HG02943 (cell line): ENCODE measurements at regions not wholly inside any gene's neighbourhood (a gene's known extent, or its start where the extent isn't known, plus 50 kb on each side); places are given as distances from the start of the nearest gene placed in this dataset.

Source experiments
- ATAC-seq: cut with Tn5 transposase; IDR thresholded peaks from one replicate; pipeline ENCODE4 v1.9.1; 2021; ENCODE audit warnings: mild to moderate bottlenecking, low read depth, moderate library complexity; ENCODE audit not compliant: unreplicated experiment

- ATAC-seq: no peak
Observed at GRCh38 chr13:109537584-109537983, 248.8 kb downstream of the IRS2 start.

- no peak for ATAC-seq
Observed at GRCh38 chr13:109533350-109533749, 253.0 kb downstream of the IRS2 start.

GRCh38 chr13:109529964-109530363, 256.4 kb downstream of the IRS2 start:
- no peak for ATAC-seq

GRCh38 chr13:109521719-109522118, 264.7 kb downstream of the IRS2 start:
- ATAC-seq: no peak

- ATAC-seq: no peak
Observed at GRCh38 chr13:109517517-109517916, 268.9 kb downstream of the IRS2 start.

- ATAC-seq: no peak
Observed at GRCh38 chr13:109516186-109516585, 270.2 kb downstream of the IRS2 start.

GRCh38 chr13:109510013-109510412, 276.4 kb downstream of the IRS2 start:
- no peak for ATAC-seq

GRCh38 chr13:109509154-109509900, 277.1 kb downstream of the IRS2 start:
- no peak for ATAC-seq

- ATAC-seq: no peak
Observed at GRCh38 chr13:109500146-109500773, 286.1 kb downstream of the IRS2 start.

- ATAC-seq: no peak
Observed at GRCh38 chr13:109497917-109498316, 288.5 kb downstream of the IRS2 start.

GRCh38 chr13:109496216-109496615, 290.2 kb downstream of the IRS2 start:
- ATAC-seq: no peak

GRCh38 chr13:109494925-109495369, 291.4 kb downstream of the IRS2 start:
- ATAC-seq: no peak

GRCh38 chr13:109485136-109485794, 301.1 kb downstream of the IRS2 start:
- ATAC-seq: no peak

GRCh38 chr13:109483284-109483683, 303.1 kb downstream of the IRS2 start:
- no peak for ATAC-seq

GRCh38 chr13:109481040-109481439, 305.3 kb downstream of the IRS2 start:
- ATAC-seq: no peak

GRCh38 chr13:109480011-109480955, 306.1 kb downstream of the IRS2 start:
- ATAC-seq: no peak

- no peak for ATAC-seq
Observed at GRCh38 chr13:109479534-109479933, 306.8 kb downstream of the IRS2 start.

GRCh38 chr13:109476001-109476400, 310.4 kb downstream of the IRS2 start:
- no peak for ATAC-seq

- ATAC-seq: no peak
Observed at GRCh38 chr13:109468123-109468522, 318.3 kb downstream of the IRS2 start.

- ATAC-seq: no peak
Observed at GRCh38 chr13:109465148-109465547, 321.2 kb downstream of the IRS2 start.
